ENCODE measurements at regions not wholly inside any gene's neighbourhood (a gene's known extent, or its start where the extent isn't known, plus 50 kb on each side); places are given as distances from the start of the nearest gene placed in this dataset.
"Not testable (repeated sequence)": the region's sequence is repeated elsewhere in the genome, so short reads cannot be mapped to it uniquely, and the experiment has no call there.

- Mint-ChIP-seq H3K27ac (no peak overlapping the region), H3K4me1 (ENCODE audit: low read depth in 2 of 2) (no peaks in the 10 kb centered on the region), H3K4me3 (no peak overlapping the region), H3K27me3 (no peaks in the 10 kb centered on the region), H3K9me3 (no peaks in the 10 kb centered on the region), H3K36me3 (ENCODE audit: insufficient read depth) (no peaks in the 10 kb centered on the region)
- DNase-seq (no peak), ATAC-seq (replicated peaks) (no peak)
Observed at GRCh38 chr10:2584385-2584784, 483.0 kb upstream of the PFKP start.

GRCh38 chr10:2576892-2577291 is 490.5 kb upstream of the PFKP start:
- Mint-ChIP-seq H3K4me1 (ENCODE audit: low read depth in 2 of 2) (no peaks in the 10 kb centered on the region), H3K27ac (no peak overlapping the region), H3K27me3 (peaks cover 0 to 6% of the 10 kb centered on the region in 2 donors), H3K4me3 (no peak overlapping the region), H3K36me3 (ENCODE audit: insufficient read depth) (no peaks in the 10 kb centered on the region), H3K9me3 (peaks cover 4 to 5% of the 10 kb centered on the region in 2 donors)
- no peak for DNase-seq
- ATAC-seq (replicated peaks), result no peak

- no peak overlapping the region for H3K4me3 Mint-ChIP-seq
- H3K4me1 Mint-ChIP-seq (ENCODE audit: low read depth in 2 of 2), result no peaks in the 10 kb centered on the region
- H3K27me3 Mint-ChIP-seq, result peaks cover 0 to 6% of the 10 kb centered on the region in 2 donors
- H3K27ac Mint-ChIP-seq, result no peak overlapping the region
- ATAC-seq (replicated peaks) (no peak), DNase-seq (no peak)
- H3K9me3 Mint-ChIP-seq, result peaks cover 4 to 5% of the 10 kb centered on the region in 2 donors
- no peaks in the 10 kb centered on the region for H3K36me3 Mint-ChIP-seq (ENCODE audit: insufficient read depth)
Observed at GRCh38 chr10:2575460-2575859, 491.9 kb upstream of the PFKP start.

DNA sequence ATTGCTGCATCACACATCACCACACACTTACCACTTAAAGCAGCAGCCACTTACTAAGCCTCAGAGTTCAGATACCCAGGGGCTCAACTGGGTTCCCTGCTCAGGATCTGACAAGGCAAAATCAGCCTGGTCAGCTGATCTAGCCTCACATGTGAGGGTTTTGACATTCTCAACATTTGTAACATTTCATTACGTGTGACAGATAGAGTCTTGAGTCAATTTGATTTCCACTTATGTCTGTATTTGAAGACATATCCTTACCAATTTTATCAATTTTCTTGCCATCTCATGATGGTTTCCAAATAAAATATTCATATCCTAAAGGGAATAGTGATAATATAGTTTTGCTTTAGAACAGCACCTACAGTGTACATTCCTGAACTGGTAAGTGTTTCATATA is 494.7 kb upstream of the PFKP start:
- ATAC-seq (replicated peaks), result no peak
- DNase-seq, result no peak
- Mint-ChIP-seq H3K27me3 (peaks cover 0 to 4% of the 10 kb centered on the region in 2 donors), H3K4me1 (ENCODE audit: low read depth in 2 of 2) (no peaks in the 10 kb centered on the region), H3K4me3 (no peak overlapping the region), H3K36me3 (ENCODE audit: insufficient read depth) (no peaks in the 10 kb centered on the region), H3K9me3 (no peaks in the 10 kb centered on the region), H3K27ac (no peak overlapping the region)

- H3K27ac Mint-ChIP-seq, result no peak overlapping the region
- no peak overlapping the region for H3K4me3 Mint-ChIP-seq
- peaks cover 0 to 9% of the 10 kb centered on the region in 2 donors for H3K9me3 Mint-ChIP-seq
Observed at GRCh38 chr10:2556883-2557282, 510.5 kb upstream of the PFKP start.

DNA sequence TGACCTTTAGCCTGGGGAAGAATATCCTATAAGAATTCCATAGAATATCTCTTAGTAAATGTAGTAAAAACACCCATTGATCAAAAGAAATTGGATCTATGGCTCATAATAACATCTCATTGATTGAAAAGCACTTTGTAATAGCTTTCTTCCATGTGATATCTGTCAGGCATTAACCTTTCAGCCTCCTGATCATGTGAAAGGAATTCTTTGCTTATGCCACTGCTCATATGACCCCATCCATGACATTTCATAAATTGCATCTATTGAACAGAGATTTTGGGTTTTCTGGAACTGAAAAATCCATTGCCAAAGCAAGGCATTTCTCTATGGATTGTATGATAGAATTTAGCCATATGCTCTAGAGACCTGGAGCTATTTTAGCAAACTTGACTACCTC is 519.3 kb upstream of the PFKP start:
- Mint-ChIP-seq H3K27me3 (peaks cover 4 to 10% of the 10 kb centered on the region in 2 donors), H3K9me3 (peaks cover 4 to 7% of the 10 kb centered on the region in 2 donors), H3K27ac (no peak overlapping the region), H3K4me3 (no peak overlapping the region), H3K36me3 (ENCODE audit: insufficient read depth) (no peaks in the 10 kb centered on the region), H3K4me1 (ENCODE audit: low read depth in 2 of 2) (no peaks in the 10 kb centered on the region)
- no peak for DNase-seq
- no peak for ATAC-seq (replicated peaks)

More at GRCh38 chr10:2556883-2557282, 510.5 kb upstream of the PFKP start:
- no peak for ATAC-seq (replicated peaks)
- H3K4me1 Mint-ChIP-seq (ENCODE audit: low read depth in 2 of 2), result no peaks in the 10 kb centered on the region
- H3K27me3 Mint-ChIP-seq, result no peaks in the 10 kb centered on the region
- no peak for DNase-seq
- no peaks in the 10 kb centered on the region for H3K36me3 Mint-ChIP-seq (ENCODE audit: insufficient read depth)

- DNase-seq (no peak), ATAC-seq (replicated peaks) (no peak)
- H3K27ac Mint-ChIP-seq, result no peak overlapping the region
- H3K4me1 Mint-ChIP-seq (ENCODE audit: low read depth in 2 of 2), result no peaks in the 10 kb centered on the region
- no peak overlapping the region for H3K4me3 Mint-ChIP-seq
- H3K27me3 Mint-ChIP-seq, result peaks cover 4 to 10% of the 10 kb centered on the region in 2 donors
- no peaks in the 10 kb centered on the region for H3K36me3 Mint-ChIP-seq (ENCODE audit: insufficient read depth)
- peaks cover 2 to 4% of the 10 kb centered on the region in 2 donors for H3K9me3 Mint-ChIP-seq
Observed at GRCh38 chr10:2547606-2548005, 519.7 kb upstream of the PFKP start.

DNA sequence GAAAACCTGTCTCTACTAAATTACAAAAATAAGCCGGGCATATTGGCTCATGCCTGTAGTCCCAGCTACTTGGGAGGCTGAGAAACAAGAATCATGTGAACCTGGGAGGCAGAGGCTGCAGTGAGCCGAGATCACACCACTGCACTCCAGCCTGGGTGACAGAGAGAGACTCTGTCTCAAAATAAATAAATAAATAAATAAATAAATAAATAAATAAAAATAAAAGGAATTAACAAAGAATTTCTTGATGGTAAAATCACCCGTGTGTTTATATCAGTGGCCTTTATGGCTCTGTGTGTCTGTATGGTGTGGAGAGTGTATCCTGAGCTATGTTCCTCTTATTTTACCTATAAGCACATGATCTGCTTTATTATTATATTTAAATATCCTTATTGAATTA is 520.5 kb upstream of the PFKP start:
- H3K9me3 Mint-ChIP-seq; H3K4me3 Mint-ChIP-seq; ATAC-seq (replicated peaks): not testable (repeated sequence)

GRCh38 chr10:2543974-2544373 is 523.4 kb upstream of the PFKP start:
- Mint-ChIP-seq H3K27me3 (peaks cover 4 to 10% of the 10 kb centered on the region in 2 donors), H3K9me3 (peaks cover 0 to 4% of the 10 kb centered on the region in 2 donors), H3K27ac (no peak overlapping the region), H3K4me1 (ENCODE audit: low read depth in 2 of 2) (no peaks in the 10 kb centered on the region), H3K36me3 (ENCODE audit: insufficient read depth) (no peaks in the 10 kb centered on the region), H3K4me3 (no peak overlapping the region)
- no peak for DNase-seq
- no peak for ATAC-seq (replicated peaks)

More for the DNA sequence above, 520.5 kb upstream of the PFKP start:
- not testable (repeated sequence) for H3K36me3 Mint-ChIP-seq (ENCODE audit: insufficient read depth); DNase-seq; H3K27ac Mint-ChIP-seq; H3K4me1 Mint-ChIP-seq (ENCODE audit: low read depth in 2 of 2)
- H3K27me3 Mint-ChIP-seq, result peaks cover 4 to 10% of the 10 kb centered on the region in 2 donors

GRCh38 chr10:2543142-2543886 is 524.0 kb upstream of the PFKP start:
- no peak overlapping the region for H3K4me3 Mint-ChIP-seq
- no peak for ATAC-seq (replicated peaks)
- H3K36me3 Mint-ChIP-seq (ENCODE audit: insufficient read depth), result no peaks in the 10 kb centered on the region

GRCh38 chr10:2541176-2541575 is 526.2 kb upstream of the PFKP start:
- ATAC-seq (replicated peaks), result no peak
- Mint-ChIP-seq H3K27ac (no peak overlapping the region), H3K9me3 (peaks cover 4 to 12% of the 10 kb centered on the region in 2 donors), H3K4me1 (ENCODE audit: low read depth in 2 of 2) (no peaks in the 10 kb centered on the region), H3K36me3 (ENCODE audit: insufficient read depth) (no peaks in the 10 kb centered on the region), H3K27me3 (peaks cover 4 to 16% of the 10 kb centered on the region in 2 donors), H3K4me3 (no peak overlapping the region)
- no peak for DNase-seq

More at GRCh38 chr10:2543142-2543886, 524.0 kb upstream of the PFKP start:
- H3K27me3 Mint-ChIP-seq, result peaks cover 4 to 10% of the 10 kb centered on the region in 2 donors
- no peak for DNase-seq
- peaks cover 0 to 4% of the 10 kb centered on the region in 2 donors for H3K9me3 Mint-ChIP-seq
- no peak overlapping the region for H3K27ac Mint-ChIP-seq
- H3K4me1 Mint-ChIP-seq (ENCODE audit: low read depth in 2 of 2), result no peaks in the 10 kb centered on the region

DNA sequence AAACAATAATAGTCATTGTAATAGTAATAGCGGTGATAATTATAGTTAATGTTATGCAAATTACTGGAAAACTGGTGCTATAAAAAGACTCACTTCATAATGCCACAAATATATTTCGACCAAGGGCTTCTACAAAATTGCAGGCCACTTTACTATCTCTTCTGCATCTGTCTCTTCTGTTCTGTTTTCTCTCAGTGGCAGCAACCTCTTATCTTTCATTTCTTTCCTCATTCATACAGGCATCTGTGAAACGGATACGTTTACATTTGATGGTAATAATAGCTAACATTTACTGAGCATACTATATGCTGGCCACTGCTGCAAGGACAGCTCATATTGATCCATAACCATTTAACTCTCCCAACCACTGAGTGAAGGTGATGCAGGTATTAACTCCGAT is 537.4 kb upstream of the PFKP start:
- no peak overlapping the region for H3K4me3 Mint-ChIP-seq

DNA sequence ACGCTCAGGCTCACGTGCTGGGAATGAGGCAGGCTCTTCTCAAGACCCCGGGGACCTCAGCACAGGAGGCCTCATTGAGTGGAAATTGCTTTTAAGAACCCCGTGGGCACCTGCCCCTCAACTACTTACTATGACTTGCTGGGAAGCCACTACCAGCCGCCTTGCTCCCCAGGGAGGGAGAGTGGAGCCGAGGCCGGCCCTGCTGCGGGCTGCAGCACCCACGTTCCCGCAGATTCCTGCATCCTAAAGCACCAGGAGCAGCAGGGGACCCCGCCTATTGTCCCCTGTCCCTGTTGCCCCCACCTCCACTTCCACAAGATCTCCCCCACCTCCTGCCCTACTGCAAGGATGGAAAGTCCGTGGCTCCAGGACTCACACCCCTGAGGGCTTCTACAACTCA is 541.6 kb upstream of the PFKP start:
- no peaks in the 10 kb centered on the region for H3K36me3 Mint-ChIP-seq (ENCODE audit: insufficient read depth)
- H3K9me3 Mint-ChIP-seq, result peaks cover 0 to 6% of the 10 kb centered on the region in 2 donors
- no peaks in the 10 kb centered on the region for H3K27me3 Mint-ChIP-seq
- no peak overlapping the region for H3K27ac Mint-ChIP-seq
- ATAC-seq (replicated peaks) (no peak), DNase-seq (no peak)
- H3K4me3 Mint-ChIP-seq, result no peak overlapping the region
- H3K4me1 Mint-ChIP-seq (ENCODE audit: low read depth in 2 of 2), result no peaks in the 10 kb centered on the region

More for the DNA sequence above, 537.4 kb upstream of the PFKP start:
- H3K27me3 Mint-ChIP-seq, result peaks cover 0 to 10% of the 10 kb centered on the region in 2 donors
- no peak overlapping the region for H3K27ac Mint-ChIP-seq
- H3K4me1 Mint-ChIP-seq (ENCODE audit: low read depth in 2 of 2), result no peaks in the 10 kb centered on the region
- no peak for ATAC-seq (replicated peaks)
- no peak for DNase-seq
- no peaks in the 10 kb centered on the region for H3K36me3 Mint-ChIP-seq (ENCODE audit: insufficient read depth)
- peaks cover 1 to 6% of the 10 kb centered on the region in 2 donors for H3K9me3 Mint-ChIP-seq

- Mint-ChIP-seq H3K9me3 (peaks cover 0 to 3% of the 10 kb centered on the region in 2 donors), H3K4me1 (ENCODE audit: low read depth in 2 of 2) (no peaks in the 10 kb centered on the region), H3K27me3 (no peaks in the 10 kb centered on the region), H3K27ac (no peak overlapping the region), H3K4me3 (no peak overlapping the region), H3K36me3 (ENCODE audit: insufficient read depth) (no peaks in the 10 kb centered on the region)
- DNase-seq (no peak), ATAC-seq (replicated peaks) (no peak)
Observed at GRCh38 chr10:2519139-2519538, 548.2 kb upstream of the PFKP start.
